CD14-positive monocyte (primary cell): ENCODE measurements at regions not wholly inside any gene's neighbourhood (a gene's known extent, or its start where the extent isn't known, plus 50 kb on each side); places are given as distances from the start of the nearest gene placed in this dataset.

ENCODE experiments used
- DNase-seq, 3 donors: peaks; one replicate each; pipeline ENCODE4 v3.0.0-alpha.2; 2011 to 2022
- H2AFZ ChIP-seq: 2 replicates; pipeline ENCODE4 v1.6.0; 2012; ENCODE audit warnings: mild to moderate bottlenecking, low read depth, low read length, inconsistent platforms; ENCODE audit not compliant: insufficient read depth, poor library complexity, severe bottlenecking
- H3K27ac ChIP-seq, 2 donors: 1 replicate in 1 of 2; 2 replicates in 1 of 2; pipeline ENCODE4 v1.5.1; 2012 to 2013; ENCODE audit warnings: low read length in 2 of 2, control low read depth in 1 of 2, inconsistent platforms in 1 of 2, low read depth in 1 of 2, mild to moderate bottlenecking in 1 of 2
- H3K27me3 ChIP-seq, 2 donors: one replicate each; pipeline versions ENCODE4 v1.6.0 to v1.6.1; 2011 to 2013; ENCODE audit warnings: low read length in 2 of 2; ENCODE audit not compliant: control insufficient read depth in 2 of 2, insufficient read depth in 2 of 2
- H3K36me3 ChIP-seq, 2 donors: replicated peaks in 1 of 2; 1 replicate in 1 of 2; 2 replicates in 1 of 2; pipeline versions ENCODE4 v1.5.1 to v1.6.1; 2012 to 2013; ENCODE audit warnings: low read length in 2 of 2, control low read depth in 1 of 2, inconsistent platforms in 1 of 2, mild to moderate bottlenecking in 1 of 2; ENCODE audit not compliant: insufficient read depth in 2 of 2, control insufficient read depth in 1 of 2
- H3K4me1 ChIP-seq, 2 donors: 1 replicate in 1 of 2; 2 replicates in 1 of 2; pipeline versions ENCODE4 v1.5.1 to v1.6.1; 2012 to 2013; ENCODE audit warnings: low read length in 2 of 2, control low read depth in 1 of 2, inconsistent platforms in 1 of 2, mild to moderate bottlenecking in 1 of 2, moderate library complexity in 1 of 2; ENCODE audit not compliant: insufficient read depth in 2 of 2, control insufficient read depth in 1 of 2
- H3K4me2 ChIP-seq: replicated peaks from 2 replicates; pipeline ENCODE3; 2012; ENCODE audit warnings: low read length, moderate library complexity, mild to moderate bottlenecking; ENCODE audit not compliant: poor library complexity, severe bottlenecking; ENCODE audit errors: extremely low read depth
- H3K4me3 ChIP-seq, 3 experiments: fragments of 200-600 bp in 1 of 3; sonication (generic) in 1 of 3; replicated peaks in 1 of 3; 1 replicate in 2 of 3; 2 replicates in 1 of 3; pipeline ENCODE4 v1.5.1; 2011 to 2013; ENCODE audit warnings: low read length in 3 of 3, mild to moderate bottlenecking in 3 of 3, control low read depth in 2 of 3, low read depth in 2 of 3, inconsistent platforms in 1 of 3, moderate library complexity in 1 of 3
- H3K79me2 ChIP-seq: 2 replicates; pipeline ENCODE4 v1.6.0; 2012; ENCODE audit warnings: mild to moderate bottlenecking, control low read depth, inconsistent platforms, low read length, moderate library complexity; ENCODE audit not compliant: insufficient read depth
- H3K9ac ChIP-seq: 2 replicates; pipeline ENCODE4 v1.6.0; 2017; ENCODE audit warnings: low read length, mild to moderate bottlenecking; ENCODE audit not compliant: insufficient read depth, poor library complexity, severe bottlenecking
- H3K9me3 ChIP-seq, 2 donors: replicated peaks in 1 of 2; 1 replicate in 1 of 2; 2 replicates in 1 of 2; pipeline versions ENCODE4 v1.5.1 to v1.6.1; 2012 to 2013; ENCODE audit warnings: low read length in 2 of 2, control low read depth in 1 of 2; ENCODE audit not compliant: control insufficient read depth in 1 of 2, insufficient read depth in 1 of 2
- H4K20me1 ChIP-seq: 2 replicates; pipeline ENCODE4 v1.6.0; 2012; ENCODE audit warnings: mild to moderate bottlenecking, low read length, control low read depth, moderate library complexity; ENCODE audit not compliant: insufficient read depth
- H3K27ac Mint-ChIP-seq, 7 donors: one replicate each; pipeline ENCODE4 v1.8.0; 2020; ENCODE audit warnings: mild to moderate bottlenecking in 7 of 7, mixed read lengths in 7 of 7, moderate library complexity in 6 of 7, inconsistent platforms in 2 of 7
- H3K27me3 Mint-ChIP-seq, 3 donors: one replicate each; pipeline ENCODE4 v1.8.0; 2021 to 2022; ENCODE audit warnings: low read depth in 3 of 3, mild to moderate bottlenecking in 3 of 3, mixed read lengths in 3 of 3, moderate library complexity in 3 of 3, inconsistent platforms in 1 of 3
- H3K36me3 Mint-ChIP-seq, 2 donors: one replicate each; pipeline ENCODE4 v1.8.0; 2020; ENCODE audit warnings: mixed read lengths in 2 of 2, inconsistent platforms in 1 of 2, mild to moderate bottlenecking in 1 of 2
- H3K4me1 Mint-ChIP-seq: one replicate; pipeline ENCODE4 v1.8.0; 2020; ENCODE audit warnings: mild to moderate bottlenecking, mixed read lengths
- H3K4me3 Mint-ChIP-seq, 2 donors: one replicate each; pipeline ENCODE4 v1.8.0; 2020; ENCODE audit warnings: mild to moderate bottlenecking in 2 of 2, mixed read lengths in 2 of 2, moderate library complexity in 1 of 2
- H3K9me3 Mint-ChIP-seq, 7 donors: one replicate each; pipeline ENCODE4 v1.8.0; 2020 to 2022; ENCODE audit warnings: mixed read lengths in 7 of 7, mild to moderate bottlenecking in 6 of 7, moderate library complexity in 6 of 7, inconsistent platforms in 2 of 7
- WGBS: methylation state at CpG from one replicate; pipeline ENCODE4 v1.1.5; 2013; ENCODE audit warnings: missing lambda C conversion rate; ENCODE audit not compliant: insufficient coverage; 5-methylcytosine and 5-hydroxymethylcytosine counted together
- intact Hi-C, 2 donors: fragments of 100-400 bp; cut with micrococcal nuclease; formaldehyde crosslinking; loops; one replicate each; pipeline versions ENCODE4 v1.15.0 to v1.15.1; 2023
- TF ChIP-seq, protein P1 (sequence below): fragments of 200-600 bp; IDR thresholded peaks from one replicate; pipeline ENCODE4 v1.8.0; 2022; ENCODE audit warnings: antibody characterized with exemption, mild to moderate bottlenecking

DNA sequence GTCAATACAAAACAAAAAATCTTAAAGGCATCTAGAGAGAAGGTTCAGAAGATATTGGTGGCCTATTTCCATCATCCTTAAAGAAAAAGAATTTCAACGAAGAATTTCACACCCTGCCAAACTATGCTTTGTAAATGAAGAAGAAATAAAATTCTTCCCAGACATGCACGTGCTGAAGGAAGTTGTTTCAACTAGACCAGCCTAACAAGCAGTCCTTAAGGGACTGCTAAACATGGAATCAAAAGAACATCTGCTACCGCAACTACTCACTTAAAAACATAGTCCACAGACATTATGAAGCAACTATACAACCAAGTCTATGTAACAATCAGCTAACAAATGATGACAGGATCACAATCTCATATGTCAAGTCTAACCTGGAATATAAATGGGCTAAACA, 584.9 kb upstream of the PTCHD4 start:
- no peak overlapping the region for H2AFZ ChIP-seq
- H3K9me3 ChIP-seq: peaks cover 12 to 32% of the 10 kb centered on the region in 2 donors
- no peak overlapping the region for H3K4me2 ChIP-seq
- no peaks in the 10 kb centered on the region for H3K27me3 Mint-ChIP-seq
- no peaks in the 10 kb centered on the region for H3K36me3 Mint-ChIP-seq
- H3K4me3 ChIP-seq: no peak overlapping the region
- no peaks in the 10 kb centered on the region for H3K27me3 ChIP-seq
- H3K9ac ChIP-seq: no peak overlapping the region
- no peak for DNase-seq
- no peak overlapping the region for H3K27ac Mint-ChIP-seq
- no peak overlapping the region for H3K27ac ChIP-seq
- intact Hi-C loops: no loop called here
- H3K79me2 ChIP-seq: no peaks in the 10 kb centered on the region
- H3K9me3 Mint-ChIP-seq: peaks cover 3 to 18% (median 8%) of the 10 kb centered on the region in 7 donors
- H3K4me1 Mint-ChIP-seq: no peaks in the 10 kb centered on the region
- no peak overlapping the region for H3K4me3 Mint-ChIP-seq
- 100% methylated on average over 1 of the region's 3 CpGs for WGBS
- H3K36me3 ChIP-seq: no peaks in the 10 kb centered on the region
- H4K20me1 ChIP-seq: no peaks in the 10 kb centered on the region
- TF ChIP-seq, protein P1, sequence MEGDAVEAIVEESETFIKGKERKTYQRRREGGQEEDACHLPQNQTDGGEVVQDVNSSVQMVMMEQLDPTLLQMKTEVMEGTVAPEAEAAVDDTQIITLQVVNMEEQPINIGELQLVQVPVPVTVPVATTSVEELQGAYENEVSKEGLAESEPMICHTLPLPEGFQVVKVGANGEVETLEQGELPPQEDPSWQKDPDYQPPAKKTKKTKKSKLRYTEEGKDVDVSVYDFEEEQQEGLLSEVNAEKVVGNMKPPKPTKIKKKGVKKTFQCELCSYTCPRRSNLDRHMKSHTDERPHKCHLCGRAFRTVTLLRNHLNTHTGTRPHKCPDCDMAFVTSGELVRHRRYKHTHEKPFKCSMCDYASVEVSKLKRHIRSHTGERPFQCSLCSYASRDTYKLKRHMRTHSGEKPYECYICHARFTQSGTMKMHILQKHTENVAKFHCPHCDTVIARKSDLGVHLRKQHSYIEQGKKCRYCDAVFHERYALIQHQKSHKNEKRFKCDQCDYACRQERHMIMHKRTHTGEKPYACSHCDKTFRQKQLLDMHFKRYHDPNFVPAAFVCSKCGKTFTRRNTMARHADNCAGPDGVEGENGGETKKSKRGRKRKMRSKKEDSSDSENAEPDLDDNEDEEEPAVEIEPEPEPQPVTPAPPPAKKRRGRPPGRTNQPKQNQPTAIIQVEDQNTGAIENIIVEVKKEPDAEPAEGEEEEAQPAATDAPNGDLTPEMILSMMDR: no peak
- H3K4me1 ChIP-seq: no peaks in the 10 kb centered on the region

DNA sequence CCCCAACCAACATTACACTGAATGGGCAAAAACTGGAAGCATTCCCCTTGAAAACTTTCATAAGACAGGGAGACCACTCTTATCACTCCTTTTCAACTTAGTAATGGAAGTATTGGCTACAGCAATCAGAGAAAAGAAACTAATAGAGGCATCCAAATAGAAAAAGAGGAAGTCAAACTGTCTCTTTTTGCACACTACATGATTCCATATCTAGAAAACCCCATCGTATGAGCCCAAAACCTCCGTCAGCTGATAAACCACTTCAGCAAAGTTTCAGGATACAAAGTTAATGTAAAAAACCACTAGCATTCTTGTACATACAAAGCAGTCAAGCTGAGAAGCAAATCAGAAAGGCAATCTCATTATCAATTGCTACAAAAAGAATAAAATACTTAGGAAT, 580.4 kb upstream of the PTCHD4 start:
- Histone ChIP-seq H3K4me3 (no peak overlapping the region), H3K79me2 (no peaks in the 10 kb centered on the region), H3K27ac (no peak overlapping the region), H2AFZ (no peak overlapping the region), H3K4me1 (no peaks in the 10 kb centered on the region), H3K36me3 (no peaks in the 10 kb centered on the region), H3K27me3 (no peaks in the 10 kb centered on the region), H3K9me3 (peaks cover 31 to 51% of the 10 kb centered on the region in 2 donors), H3K4me2 (no peak overlapping the region), H4K20me1 (no peaks in the 10 kb centered on the region), H3K9ac (no peak overlapping the region)
- intact Hi-C loops: no loop called here
- WGBS: 73% methylated on average over 2 of the region's 2 CpGs
- no peaks in the 10 kb centered on the region for H3K27me3 Mint-ChIP-seq
- no peak overlapping the region for H3K27ac Mint-ChIP-seq
- TF ChIP-seq, protein P1: no peak
- H3K9me3 Mint-ChIP-seq: peaks cover 7 to 32% (median 21%) of the 10 kb centered on the region in 7 donors
- H3K4me3 Mint-ChIP-seq: no peak overlapping the region
- H3K4me1 Mint-ChIP-seq: no peaks in the 10 kb centered on the region
- no peaks in the 10 kb centered on the region for H3K36me3 Mint-ChIP-seq
- no peak for DNase-seq
